ENCODE measurements at regions not wholly inside any gene's neighbourhood (a gene's known extent, or its start where the extent isn't known, plus 50 kb on each side); places are given as distances from the start of the nearest gene placed in this dataset.

DNA sequence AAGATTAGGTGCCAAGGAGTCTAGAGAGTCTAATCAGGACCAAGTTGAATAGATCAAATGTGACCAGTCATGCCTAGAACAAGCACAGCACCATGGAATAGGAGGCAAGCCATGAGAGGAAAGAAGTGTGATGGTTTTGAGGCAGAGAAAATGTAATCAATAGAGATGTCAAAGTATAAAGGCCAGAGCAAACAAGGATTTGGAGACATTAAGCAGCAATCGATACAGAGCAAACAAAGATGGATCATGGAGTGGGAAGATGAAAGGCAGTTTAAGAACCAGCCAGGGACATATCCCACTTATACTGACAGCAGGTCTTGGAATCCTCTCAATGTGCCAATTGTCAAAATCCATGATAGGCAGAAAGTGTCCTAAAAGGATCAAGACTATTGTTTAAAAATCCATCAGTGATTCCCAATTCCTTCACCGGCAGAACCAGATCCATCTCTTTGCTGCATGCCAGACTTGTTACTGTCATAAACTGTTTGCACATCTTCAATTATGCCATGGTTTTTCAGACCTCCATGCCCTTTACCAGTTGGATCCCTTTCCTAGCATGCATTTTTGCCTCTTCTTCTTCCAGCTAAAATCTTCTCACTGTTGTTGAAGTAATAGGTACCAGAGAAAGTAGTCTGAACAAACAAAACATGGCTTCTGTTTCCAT lies 520.7 kb upstream of the ARX start:
- no peak overlapping the region for H3K27ac ChIP-seq (ENCODE audit: extremely low read depth, low read depth, low read length)
- H3K4me3 ChIP-seq (ENCODE audit: low read depth, low read length) = no peak overlapping the region
- H3K36me3 ChIP-seq (ENCODE audit: control insufficient read depth in 2 of 2, insufficient read depth in 1 of 2, low read length in 2 of 2) = no peaks in the 10 kb centered on the region
- TF ChIP-seq, protein P1, sequence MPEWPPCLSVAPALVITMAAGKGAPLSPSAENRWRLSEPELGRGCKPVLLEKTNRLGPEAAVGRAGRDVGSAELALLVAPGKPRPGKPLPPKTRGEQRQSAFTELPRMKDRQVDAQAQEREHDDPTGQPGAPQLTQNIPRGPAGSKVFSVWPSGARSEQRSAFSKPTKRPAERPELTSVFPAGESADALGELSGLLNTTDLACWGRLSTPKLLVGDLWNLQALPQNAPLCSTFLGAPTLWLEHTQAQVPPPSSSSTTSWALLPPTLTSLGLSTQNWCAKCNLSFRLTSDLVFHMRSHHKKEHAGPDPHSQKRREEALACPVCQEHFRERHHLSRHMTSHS (tag by site-specific recombination; IDR thresholded peaks at IDR 0.05) = no peak
- no peak for TF ChIP-seq ZNF398 (tag by site-specific recombination; IDR thresholded peaks at IDR 0.05)
- no peak for TF ChIP-seq ZBTB1 (tag by site-specific recombination; IDR thresholded peaks at IDR 0.05)
- no peak for TF ChIP-seq ZNF704 (tag by site-specific recombination; IDR thresholded peaks at IDR 0.05)
- TF ChIP-seq, protein P2, sequence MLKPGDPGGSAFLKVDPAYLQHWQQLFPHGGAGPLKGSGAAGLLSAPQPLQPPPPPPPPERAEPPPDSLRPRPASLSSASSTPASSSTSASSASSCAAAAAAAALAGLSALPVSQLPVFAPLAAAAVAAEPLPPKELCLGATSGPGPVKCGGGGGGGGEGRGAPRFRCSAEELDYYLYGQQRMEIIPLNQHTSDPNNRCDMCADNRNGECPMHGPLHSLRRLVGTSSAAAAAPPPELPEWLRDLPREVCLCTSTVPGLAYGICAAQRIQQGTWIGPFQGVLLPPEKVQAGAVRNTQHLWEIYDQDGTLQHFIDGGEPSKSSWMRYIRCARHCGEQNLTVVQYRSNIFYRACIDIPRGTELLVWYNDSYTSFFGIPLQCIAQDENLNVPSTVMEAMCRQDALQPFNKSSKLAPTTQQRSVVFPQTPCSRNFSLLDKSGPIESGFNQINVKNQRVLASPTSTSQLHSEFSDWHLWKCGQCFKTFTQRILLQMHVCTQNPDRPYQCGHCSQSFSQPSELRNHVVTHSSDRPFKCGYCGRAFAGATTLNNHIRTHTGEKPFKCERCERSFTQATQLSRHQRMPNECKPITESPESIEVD (tag by site-specific recombination; IDR thresholded peaks at IDR 0.05) = no peak
- TF ChIP-seq ZNF266 (tag by site-specific recombination; IDR thresholded peaks at IDR 0.05; ENCODE audit: low read depth) = no peak
- TF ChIP-seq ZNF544 (tag by site-specific recombination; IDR thresholded peaks at IDR 0.05) = no peak
- no peak for TF ChIP-seq SALL2 (tag by site-specific recombination; IDR thresholded peaks at IDR 0.05; ENCODE audit: borderline replicate concordance)
- no peak for TF ChIP-seq ZNF785 (tag by site-specific recombination; IDR thresholded peaks at IDR 0.05)
- TF ChIP-seq, protein P3, sequence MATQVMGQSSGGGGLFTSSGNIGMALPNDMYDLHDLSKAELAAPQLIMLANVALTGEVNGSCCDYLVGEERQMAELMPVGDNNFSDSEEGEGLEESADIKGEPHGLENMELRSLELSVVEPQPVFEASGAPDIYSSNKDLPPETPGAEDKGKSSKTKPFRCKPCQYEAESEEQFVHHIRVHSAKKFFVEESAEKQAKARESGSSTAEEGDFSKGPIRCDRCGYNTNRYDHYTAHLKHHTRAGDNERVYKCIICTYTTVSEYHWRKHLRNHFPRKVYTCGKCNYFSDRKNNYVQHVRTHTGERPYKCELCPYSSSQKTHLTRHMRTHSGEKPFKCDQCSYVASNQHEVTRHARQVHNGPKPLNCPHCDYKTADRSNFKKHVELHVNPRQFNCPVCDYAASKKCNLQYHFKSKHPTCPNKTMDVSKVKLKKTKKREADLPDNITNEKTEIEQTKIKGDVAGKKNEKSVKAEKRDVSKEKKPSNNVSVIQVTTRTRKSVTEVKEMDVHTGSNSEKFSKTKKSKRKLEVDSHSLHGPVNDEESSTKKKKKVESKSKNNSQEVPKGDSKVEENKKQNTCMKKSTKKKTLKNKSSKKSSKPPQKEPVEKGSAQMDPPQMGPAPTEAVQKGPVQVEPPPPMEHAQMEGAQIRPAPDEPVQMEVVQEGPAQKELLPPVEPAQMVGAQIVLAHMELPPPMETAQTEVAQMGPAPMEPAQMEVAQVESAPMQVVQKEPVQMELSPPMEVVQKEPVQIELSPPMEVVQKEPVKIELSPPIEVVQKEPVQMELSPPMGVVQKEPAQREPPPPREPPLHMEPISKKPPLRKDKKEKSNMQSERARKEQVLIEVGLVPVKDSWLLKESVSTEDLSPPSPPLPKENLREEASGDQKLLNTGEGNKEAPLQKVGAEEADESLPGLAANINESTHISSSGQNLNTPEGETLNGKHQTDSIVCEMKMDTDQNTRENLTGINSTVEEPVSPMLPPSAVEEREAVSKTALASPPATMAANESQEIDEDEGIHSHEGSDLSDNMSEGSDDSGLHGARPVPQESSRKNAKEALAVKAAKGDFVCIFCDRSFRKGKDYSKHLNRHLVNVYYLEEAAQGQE (tag by site-specific recombination; IDR thresholded peaks at IDR 0.05) = no peak
- no peak for TF ChIP-seq MEIS1 (CRISPR knock-in tag; IDR thresholded peaks at IDR 0.05; ENCODE audit: borderline replicate concordance)
- TF ChIP-seq ZNF324 (tag by site-specific recombination; IDR thresholded peaks at IDR 0.05) = no peak
- no peak for TF ChIP-seq GFI1B (tag by site-specific recombination; IDR thresholded peaks at IDR 0.05)
- no peak for TF ChIP-seq ZNF600 (tag by site-specific recombination; IDR thresholded peaks at IDR 0.05)
- no peak for TF ChIP-seq ZNF23 (tag by site-specific recombination; IDR thresholded peaks at IDR 0.05; ENCODE audit: borderline replicate concordance)
- ChIA-PET CTCF (interaction anchor here (1.7 kb wide), 1 partner anchor 12 kb away, joined by 5 read pairs; no protein-coding TSS in a partner anchor), POLR2A (no interaction called here)
- H3K4me1 ChIP-seq (ENCODE audit: control insufficient read depth, insufficient read depth, low read length) = no peaks in the 10 kb centered on the region
- H3K9me3 ChIP-seq (ENCODE audit: control insufficient read depth, insufficient read depth, low read depth, low read length) = no peaks in the 10 kb centered on the region

- Histone ChIP-seq H3K36me3 (ENCODE audit: control insufficient read depth in 2 of 2, insufficient read depth in 1 of 2, low read length in 2 of 2) (no peaks in the 10 kb centered on the region), H3K9me3 (ENCODE audit: control insufficient read depth, insufficient read depth, low read depth, low read length) (no peaks in the 10 kb centered on the region), H3K4me1 (ENCODE audit: control insufficient read depth, insufficient read depth, low read length) (no peaks in the 10 kb centered on the region), H3K4me3 (ENCODE audit: low read depth, low read length) (no peak overlapping the region), H3K27ac (ENCODE audit: extremely low read depth, low read depth, low read length) (no peak overlapping the region)
- CTCF ChIA-PET = interaction anchor here (0.6 to 0.8 kb wide), 3 partner anchors 14 to 1663 kb away, joined by 3 to 6 read pairs (median 3); no protein-coding TSS in a partner anchor
- TF ChIP-seq, protein P4, sequence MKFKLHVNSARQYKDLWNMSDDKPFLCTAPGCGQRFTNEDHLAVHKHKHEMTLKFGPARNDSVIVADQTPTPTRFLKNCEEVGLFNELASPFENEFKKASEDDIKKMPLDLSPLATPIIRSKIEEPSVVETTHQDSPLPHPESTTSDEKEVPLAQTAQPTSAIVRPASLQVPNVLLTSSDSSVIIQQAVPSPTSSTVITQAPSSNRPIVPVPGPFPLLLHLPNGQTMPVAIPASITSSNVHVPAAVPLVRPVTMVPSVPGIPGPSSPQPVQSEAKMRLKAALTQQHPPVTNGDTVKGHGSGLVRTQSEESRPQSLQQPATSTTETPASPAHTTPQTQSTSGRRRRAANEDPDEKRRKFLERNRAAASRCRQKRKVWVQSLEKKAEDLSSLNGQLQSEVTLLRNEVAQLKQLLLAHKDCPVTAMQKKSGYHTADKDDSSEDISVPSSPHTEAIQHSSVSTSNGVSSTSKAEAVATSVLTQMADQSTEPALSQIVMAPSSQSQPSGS (tag by site-specific recombination; IDR thresholded peaks at IDR 0.05; ENCODE audit: low read depth) = no peak
- TF ChIP-seq ZFP3 (tag by site-specific recombination; IDR thresholded peaks at IDR 0.05; ENCODE audit: low read depth) = no peak
- POLR2A ChIA-PET = no interaction called here
Measured at GRCh38 chrX:25537699-25538098, 521.9 kb upstream of the ARX start.

Data from HEK293 (cell line).